ENCODE measurements at regions not wholly inside any gene's neighbourhood (a gene's known extent, or its start where the extent isn't known, plus 50 kb on each side); places are given as distances from the start of the nearest gene placed in this dataset.
"Not testable (repeated sequence)": the region's sequence is repeated elsewhere in the genome, so short reads cannot be mapped to it uniquely, and the experiment has no call there.

DNA sequence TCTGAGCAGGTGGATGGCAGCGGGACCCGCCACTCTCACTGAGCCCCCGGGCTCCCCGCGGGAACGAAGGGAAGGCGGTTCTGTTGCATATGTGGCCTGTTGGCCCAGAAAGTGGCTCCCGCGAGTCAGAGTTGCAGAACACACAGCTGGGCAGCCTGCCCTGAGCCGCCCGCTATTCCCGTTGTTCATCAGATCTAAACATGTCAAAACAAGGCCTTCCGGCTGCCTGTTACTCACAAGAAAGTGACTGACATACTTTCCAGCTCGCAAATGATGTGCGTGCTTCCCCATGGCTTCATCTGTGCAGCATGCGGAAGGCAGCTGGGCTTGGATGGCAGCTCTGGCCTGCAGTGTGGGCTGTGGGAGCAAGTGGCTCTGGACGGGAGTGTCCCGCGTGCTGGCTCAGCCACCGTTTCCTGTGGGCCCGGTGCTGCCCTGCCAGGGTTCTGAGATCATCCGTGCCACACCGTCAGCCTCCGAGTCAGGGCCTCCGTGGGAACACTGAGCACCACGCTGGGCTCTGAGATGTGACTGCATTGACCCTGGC is 227.3 kb downstream of the ERMARD start:
- no peak overlapping the region for H3K4me3 ChIP-seq (ENCODE audit: low read length)
- DNase-seq (ENCODE audit: low read depth, low spot score), result no peak
- no peaks in the 10 kb centered on the region for H3K36me3 ChIP-seq (ENCODE audit: control insufficient read depth, insufficient read depth, low read length)
- no peaks in the 10 kb centered on the region for H3K27me3 ChIP-seq (ENCODE audit: control insufficient read depth, insufficient read depth, low read length)
- H3K4me1 ChIP-seq (ENCODE audit: control insufficient read depth, insufficient read depth, low read length), result no peaks in the 10 kb centered on the region
- no peak overlapping the region for H3K27ac ChIP-seq (ENCODE audit: low read length)
- WGBS (ENCODE audit: insufficient coverage, insufficient read length), result no CpG with 5 or more reads among the region's 26 CpGs
- H3K9me3 ChIP-seq (ENCODE audit: control insufficient read depth, insufficient read depth, low read length), result no peaks in the 10 kb centered on the region

DNA sequence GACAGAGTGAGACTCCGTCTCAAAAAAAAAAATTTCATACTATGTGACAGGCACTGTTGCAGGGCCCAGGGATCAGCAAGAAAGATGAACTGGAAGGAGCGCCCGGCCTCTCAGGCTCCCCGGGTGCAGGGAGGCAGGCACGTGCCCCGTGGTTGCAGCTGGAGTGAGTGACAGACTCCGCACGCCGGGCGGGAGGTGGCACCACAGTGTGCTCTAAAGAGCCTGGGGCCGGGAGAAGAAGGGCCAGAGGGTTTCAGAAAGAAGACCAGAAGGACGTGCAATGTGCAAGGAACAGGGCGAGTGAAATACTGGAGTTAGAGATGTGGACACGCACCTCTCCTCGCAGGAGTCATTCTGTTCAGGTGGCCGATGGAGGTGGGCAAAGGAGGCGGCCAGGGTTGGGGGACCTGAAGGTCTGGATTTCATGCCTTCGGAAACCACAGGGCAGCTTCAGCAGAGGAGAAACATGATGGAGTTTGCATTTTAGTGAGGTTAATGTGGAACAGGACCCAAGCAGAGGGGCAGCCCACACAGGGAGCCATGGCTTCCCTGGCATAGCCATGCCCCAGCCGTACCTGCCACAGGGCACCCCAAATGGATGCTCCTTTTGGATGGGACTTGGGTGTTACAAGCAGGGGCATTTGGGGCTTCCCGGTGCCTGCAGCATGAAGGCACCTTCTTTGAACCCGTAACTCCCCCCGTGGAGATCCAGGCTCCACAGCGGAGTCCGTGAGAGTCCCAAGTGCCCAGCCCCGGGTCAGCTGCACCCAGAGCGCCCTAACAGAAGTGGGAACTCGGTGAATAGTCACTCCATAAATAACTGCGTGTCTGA is 226.2 kb downstream of the ERMARD start:
- Histone ChIP-seq H3K9me3 (ENCODE audit: control insufficient read depth, insufficient read depth, low read length) (no peaks in the 10 kb centered on the region), H3K4me3 (ENCODE audit: low read length) (no peak overlapping the region), H3K27ac (ENCODE audit: low read length) (no peak overlapping the region), H3K4me1 (ENCODE audit: control insufficient read depth, insufficient read depth, low read length) (no peaks in the 10 kb centered on the region), H3K27me3 (ENCODE audit: control insufficient read depth, insufficient read depth, low read length) (no peaks in the 10 kb centered on the region), H3K36me3 (ENCODE audit: control insufficient read depth, insufficient read depth, low read length) (no peaks in the 10 kb centered on the region)
- WGBS (ENCODE audit: insufficient coverage, insufficient read length), result no CpG with 5 or more reads among the region's 28 CpGs
- no peak for DNase-seq (ENCODE audit: low read depth, low spot score)

DNA sequence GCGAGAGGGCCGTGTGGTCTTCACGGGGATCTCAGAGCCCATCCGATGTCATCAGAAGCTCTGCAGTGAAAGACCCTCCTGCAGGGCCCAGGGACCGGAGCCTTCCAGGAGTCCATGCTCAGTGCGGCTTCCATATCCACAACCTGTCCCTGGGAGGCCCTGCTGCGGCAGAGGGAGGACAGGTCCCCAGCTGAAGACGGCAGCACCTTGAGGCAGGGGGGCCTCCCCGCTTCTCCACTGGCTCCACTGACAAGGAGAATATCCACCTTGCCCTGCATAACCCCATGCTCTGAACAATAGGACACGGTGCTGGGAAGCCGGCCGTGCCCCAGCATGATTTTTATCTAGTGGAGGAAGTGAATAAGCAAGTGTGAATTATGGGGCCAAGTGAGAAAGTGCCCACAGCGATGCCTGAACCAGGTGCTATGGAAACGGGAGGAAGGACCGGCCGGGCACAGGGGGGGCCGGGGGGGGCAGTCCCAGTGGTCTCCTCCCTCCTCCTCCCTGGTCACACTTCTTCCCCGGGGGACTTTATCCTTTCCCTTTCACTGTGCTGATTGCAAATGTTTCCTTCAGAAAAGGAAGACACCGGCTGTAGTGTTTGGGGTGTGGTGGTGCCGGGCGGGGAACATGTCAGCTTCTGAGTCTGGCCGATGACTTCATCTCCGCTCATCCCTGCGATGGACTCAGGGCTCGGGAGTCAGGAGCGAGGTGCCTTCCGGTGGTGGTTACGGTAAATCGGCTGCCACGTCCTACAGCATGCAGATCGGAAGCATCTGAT is 225.1 kb downstream of the ERMARD start:
- H3K27me3 ChIP-seq (ENCODE audit: control insufficient read depth, insufficient read depth, low read length), result no peaks in the 10 kb centered on the region
- no CpG with 5 or more reads among the region's 31 CpGs for WGBS (ENCODE audit: insufficient coverage, insufficient read length)
- no peak overlapping the region for H3K4me3 ChIP-seq (ENCODE audit: low read length)
- no peak overlapping the region for H3K27ac ChIP-seq (ENCODE audit: low read length)
- H3K4me1 ChIP-seq (ENCODE audit: control insufficient read depth, insufficient read depth, low read length), result no peaks in the 10 kb centered on the region
- DNase-seq (ENCODE audit: low read depth, low spot score), result no peak
- no peaks in the 10 kb centered on the region for H3K36me3 ChIP-seq (ENCODE audit: control insufficient read depth, insufficient read depth, low read length)
- H3K9me3 ChIP-seq (ENCODE audit: control insufficient read depth, insufficient read depth, low read length), result no peaks in the 10 kb centered on the region

DNA sequence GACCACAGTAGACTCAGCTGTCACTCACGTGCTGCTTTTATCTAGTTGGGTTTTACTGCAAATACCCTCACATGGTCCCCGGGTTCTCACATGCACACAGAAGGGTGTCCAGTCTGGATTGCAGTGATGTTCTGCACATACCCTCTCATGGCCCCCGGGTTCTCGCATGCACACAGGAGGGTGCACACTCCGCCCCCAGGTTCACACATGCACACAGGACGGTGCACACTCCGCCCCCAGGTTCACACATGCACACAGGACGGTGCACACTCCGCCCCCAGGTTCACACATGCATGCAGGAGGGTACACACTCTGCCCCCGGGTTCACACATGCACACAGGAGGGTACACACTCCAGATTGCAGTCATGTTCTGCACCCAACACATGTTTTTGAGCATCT is 224.3 kb downstream of the ERMARD start:
- H3K27me3 ChIP-seq (ENCODE audit: control insufficient read depth, insufficient read depth, low read length), result no peaks in the 10 kb centered on the region
- H3K4me1 ChIP-seq (ENCODE audit: control insufficient read depth, insufficient read depth, low read length), result no peaks in the 10 kb centered on the region
- no peaks in the 10 kb centered on the region for H3K9me3 ChIP-seq (ENCODE audit: control insufficient read depth, insufficient read depth, low read length)
- no peak for DNase-seq (ENCODE audit: low read depth, low spot score)
- H3K36me3 ChIP-seq (ENCODE audit: control insufficient read depth, insufficient read depth, low read length), result no peaks in the 10 kb centered on the region
- no peak overlapping the region for H3K27ac ChIP-seq (ENCODE audit: low read length)
- no peak overlapping the region for H3K4me3 ChIP-seq (ENCODE audit: low read length)
- no CpG with 5 or more reads among the region's 10 CpGs for WGBS (ENCODE audit: insufficient coverage, insufficient read length)

DNA sequence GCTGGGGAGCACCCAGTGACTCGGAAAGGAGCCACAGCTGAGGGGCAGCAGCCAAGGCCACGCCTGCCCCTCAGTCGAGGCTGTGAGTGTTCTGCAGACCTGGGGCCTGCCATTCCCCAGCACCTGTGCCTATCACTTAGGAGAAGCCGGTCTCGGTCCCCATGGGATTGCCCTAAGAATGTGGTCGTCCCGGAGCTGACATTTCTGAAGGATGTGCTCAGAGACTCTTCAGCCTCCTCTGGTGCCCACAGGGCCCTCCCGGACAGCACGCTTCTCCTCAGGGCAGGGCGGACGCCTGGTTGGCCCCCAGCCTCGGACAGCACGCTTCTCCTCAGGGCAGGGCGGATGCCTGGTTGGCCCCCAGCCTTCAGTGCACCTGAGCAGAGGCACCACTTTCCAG is 223.9 kb downstream of the ERMARD start:
- Histone ChIP-seq H3K4me3 (ENCODE audit: low read length) (no peak overlapping the region), H3K4me1 (ENCODE audit: control insufficient read depth, insufficient read depth, low read length) (no peaks in the 10 kb centered on the region), H3K27ac (ENCODE audit: low read length) (no peak overlapping the region), H3K36me3 (ENCODE audit: control insufficient read depth, insufficient read depth, low read length) (no peaks in the 10 kb centered on the region), H3K27me3 (ENCODE audit: control insufficient read depth, insufficient read depth, low read length) (no peaks in the 10 kb centered on the region), H3K9me3 (ENCODE audit: control insufficient read depth, insufficient read depth, low read length) (no peaks in the 10 kb centered on the region)
- WGBS (ENCODE audit: insufficient coverage, insufficient read length), result no CpG with 5 or more reads among the region's 14 CpGs
- no peak for DNase-seq (ENCODE audit: low read depth, low spot score)

DNA sequence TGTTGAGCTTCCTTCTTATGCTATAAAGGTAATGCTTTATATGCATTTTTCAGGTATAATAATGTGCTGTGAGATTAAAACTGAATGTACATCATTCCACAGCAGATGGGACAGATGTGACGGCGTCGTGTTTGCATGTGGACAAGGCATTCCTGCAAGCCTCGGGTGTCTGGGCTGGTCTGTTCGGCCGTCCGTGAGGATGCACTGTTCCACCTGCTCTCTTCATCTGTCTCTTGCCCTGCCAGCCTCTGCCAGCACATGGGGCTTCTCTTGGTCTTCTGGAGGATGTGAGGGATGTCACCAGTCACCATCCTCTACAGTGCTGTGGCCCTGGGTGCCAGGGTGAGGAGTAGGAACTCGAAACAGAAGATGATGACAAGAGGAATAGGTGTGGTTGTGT is 223.2 kb downstream of the ERMARD start:
- H3K27me3 ChIP-seq (ENCODE audit: control insufficient read depth, insufficient read depth, low read length), result no peaks in the 10 kb centered on the region
- H3K36me3 ChIP-seq (ENCODE audit: control insufficient read depth, insufficient read depth, low read length), result no peaks in the 10 kb centered on the region
- no peaks in the 10 kb centered on the region for H3K9me3 ChIP-seq (ENCODE audit: control insufficient read depth, insufficient read depth, low read length)
- H3K4me1 ChIP-seq (ENCODE audit: control insufficient read depth, insufficient read depth, low read length), result no peaks in the 10 kb centered on the region
- no peak for DNase-seq (ENCODE audit: low read depth, low spot score)
- no peak overlapping the region for H3K4me3 ChIP-seq (ENCODE audit: low read length)
- H3K27ac ChIP-seq (ENCODE audit: low read length), result no peak overlapping the region
- WGBS (ENCODE audit: insufficient coverage, insufficient read length), result no CpG with 5 or more reads among the region's 8 CpGs

DNA sequence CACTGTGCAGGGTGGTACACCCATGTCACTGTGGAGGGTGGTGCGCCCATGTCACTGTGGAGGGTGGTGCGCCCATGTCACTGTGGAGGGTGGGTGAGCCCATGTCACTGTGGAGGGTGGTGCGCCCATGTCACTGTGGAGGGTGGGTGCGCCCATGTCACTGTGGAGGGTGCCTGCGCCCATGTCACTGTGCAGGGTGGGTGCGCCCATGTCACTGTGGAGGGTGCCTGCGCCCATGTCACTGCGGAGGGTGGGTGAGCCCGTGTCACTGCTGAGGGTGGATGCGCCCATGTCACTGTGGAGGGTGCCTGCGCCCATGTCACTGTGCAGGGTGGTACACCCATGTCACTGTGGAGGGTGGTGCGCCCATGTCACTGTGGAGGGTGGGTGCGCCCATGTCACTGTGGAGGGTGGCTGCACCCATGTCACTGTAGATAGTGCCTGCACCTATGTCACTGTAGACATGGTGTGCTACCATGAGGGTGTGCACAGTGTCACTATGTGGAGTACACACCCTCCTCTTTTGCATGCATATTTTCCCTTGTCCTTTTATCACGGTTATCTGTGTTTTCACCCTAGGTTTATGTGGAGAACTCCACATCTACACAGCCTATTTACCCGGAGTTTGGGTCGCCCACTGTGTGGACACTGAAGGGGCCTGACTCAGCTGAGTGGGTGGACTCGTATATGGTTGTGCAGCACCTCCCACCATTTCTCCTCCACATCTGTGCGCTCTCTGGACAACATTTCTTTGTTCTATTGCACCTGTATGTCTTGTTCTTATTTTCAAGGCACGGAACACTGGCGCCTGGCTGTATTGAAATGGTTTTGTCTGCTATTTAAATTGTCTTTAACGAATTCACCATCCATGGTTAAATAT is 222.4 kb downstream of the ERMARD start:
- H3K27me3 ChIP-seq (ENCODE audit: control insufficient read depth, insufficient read depth, low read length); H3K27ac ChIP-seq (ENCODE audit: low read length); H3K9me3 ChIP-seq (ENCODE audit: control insufficient read depth, insufficient read depth, low read length); H3K4me3 ChIP-seq (ENCODE audit: low read length); DNase-seq (ENCODE audit: low read depth, low spot score); H3K4me1 ChIP-seq (ENCODE audit: control insufficient read depth, insufficient read depth, low read length); H3K36me3 ChIP-seq (ENCODE audit: control insufficient read depth, insufficient read depth, low read length): not testable (repeated sequence)
- no CpG with 5 or more reads among the region's 21 CpGs for WGBS (ENCODE audit: insufficient coverage, insufficient read length)

DNA sequence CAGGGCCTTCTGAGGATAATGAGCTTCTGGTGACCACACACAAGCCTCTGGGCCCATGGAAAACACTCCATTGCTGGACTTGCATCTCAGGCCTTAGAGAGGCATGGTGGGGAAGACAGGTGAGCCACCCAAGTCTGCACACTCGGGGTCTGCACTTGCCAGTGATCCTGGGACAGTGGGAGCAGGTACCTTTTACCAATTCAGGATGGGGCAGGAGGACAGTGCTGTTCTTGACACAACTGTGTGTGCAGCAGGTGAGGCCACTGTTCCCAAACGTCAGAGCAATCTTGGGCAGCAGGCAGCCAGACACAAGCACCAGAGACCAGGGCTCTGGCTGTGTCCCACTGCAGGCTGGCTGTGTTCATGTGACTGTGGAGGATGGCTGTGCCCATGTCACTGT is 221.3 kb downstream of the ERMARD start:
- Histone ChIP-seq H3K36me3 (ENCODE audit: control insufficient read depth, insufficient read depth, low read length) (no peaks in the 10 kb centered on the region), H3K27ac (ENCODE audit: low read length) (no peak overlapping the region), H3K4me1 (ENCODE audit: control insufficient read depth, insufficient read depth, low read length) (no peaks in the 10 kb centered on the region), H3K4me3 (ENCODE audit: low read length) (no peak overlapping the region), H3K27me3 (ENCODE audit: control insufficient read depth, insufficient read depth, low read length) (no peaks in the 10 kb centered on the region), H3K9me3 (ENCODE audit: control insufficient read depth, insufficient read depth, low read length) (no peaks in the 10 kb centered on the region)
- no peak for DNase-seq (ENCODE audit: low read depth, low spot score)
- WGBS (ENCODE audit: insufficient coverage, insufficient read length), result no CpG with 5 or more reads among the region's 2 CpGs

DNA sequence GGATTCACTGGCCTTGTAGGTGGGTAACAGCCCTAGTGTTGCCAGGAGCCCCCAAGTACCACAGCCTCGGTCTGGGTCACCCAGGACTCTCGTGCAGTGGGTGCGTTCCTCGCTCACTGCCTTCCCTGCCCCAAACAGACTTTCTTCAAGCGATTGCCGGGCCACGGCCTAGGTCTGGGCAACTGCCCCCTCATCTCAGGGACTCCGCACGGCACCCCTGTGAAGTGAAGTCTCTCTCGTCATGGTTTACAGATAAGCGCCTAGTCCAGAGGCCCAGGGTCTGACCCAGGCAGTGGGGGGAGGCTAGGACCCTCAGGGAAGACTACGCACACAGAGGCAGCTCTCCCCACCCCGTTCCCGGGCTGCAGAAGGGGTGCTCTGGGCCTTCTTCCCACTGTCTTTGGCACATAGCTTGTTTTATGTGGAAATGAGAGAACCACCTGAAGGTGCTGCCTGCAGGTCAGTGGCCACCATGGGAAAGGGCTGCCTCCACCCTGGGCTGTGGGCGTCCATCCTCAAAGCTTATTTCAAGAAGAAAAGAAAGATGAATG is 220.8 kb downstream of the ERMARD start:
- no peaks in the 10 kb centered on the region for H3K27me3 ChIP-seq (ENCODE audit: control insufficient read depth, insufficient read depth, low read length)
- H3K4me1 ChIP-seq (ENCODE audit: control insufficient read depth, insufficient read depth, low read length), result no peaks in the 10 kb centered on the region
- no peak overlapping the region for H3K4me3 ChIP-seq (ENCODE audit: low read length)
- no peak for DNase-seq (ENCODE audit: low read depth, low spot score)
- no peaks in the 10 kb centered on the region for H3K9me3 ChIP-seq (ENCODE audit: control insufficient read depth, insufficient read depth, low read length)
- no CpG with 5 or more reads among the region's 15 CpGs for WGBS (ENCODE audit: insufficient coverage, insufficient read length)
- H3K27ac ChIP-seq (ENCODE audit: low read length), result no peak overlapping the region
- no peaks in the 10 kb centered on the region for H3K36me3 ChIP-seq (ENCODE audit: control insufficient read depth, insufficient read depth, low read length)
